KG1 (cell line): ENCODE measurements at regions not wholly inside any gene's neighbourhood (a gene's known extent, or its start where the extent isn't known, plus 50 kb on each side); places are given as distances from the start of the nearest gene placed in this dataset.

ENCODE experiments used
- DNase-seq: peaks from one replicate; lab custom pipeline; 2025; lab: John Stamatoyannopoulos, UW

GRCh38 chr4:24244663-24245490 is 339.5 kb downstream of the DHX15 start:
- no peak for DNase-seq

- no peak for DNase-seq
These were observed 340.7 kb downstream of the DHX15 start for GRCh38 chr4:24243641-24244040.

DNA sequence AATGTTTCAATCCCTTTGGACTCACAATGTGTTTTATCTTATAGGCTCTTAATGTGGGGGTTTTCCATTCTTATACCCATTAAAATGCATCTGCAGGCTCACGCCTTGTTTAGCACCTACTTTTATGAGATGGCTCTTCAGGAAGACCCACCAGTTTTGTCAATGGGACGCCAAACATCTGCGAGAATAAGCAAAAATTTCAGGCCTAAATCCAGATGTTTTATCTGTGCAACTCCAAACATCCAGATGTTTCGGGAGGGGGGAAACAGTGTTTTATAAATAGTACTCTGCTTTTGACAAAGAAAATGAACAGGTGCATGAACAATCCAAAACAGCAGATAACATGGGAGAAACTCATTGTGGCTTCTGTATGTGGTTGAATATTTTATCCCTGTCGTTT is 342.8 kb downstream of the DHX15 start:
- DNase-seq: no peak

- DNase-seq: no peak
These were observed 343.7 kb downstream of the DHX15 start for GRCh38 chr4:24240655-24241054.

DNA sequence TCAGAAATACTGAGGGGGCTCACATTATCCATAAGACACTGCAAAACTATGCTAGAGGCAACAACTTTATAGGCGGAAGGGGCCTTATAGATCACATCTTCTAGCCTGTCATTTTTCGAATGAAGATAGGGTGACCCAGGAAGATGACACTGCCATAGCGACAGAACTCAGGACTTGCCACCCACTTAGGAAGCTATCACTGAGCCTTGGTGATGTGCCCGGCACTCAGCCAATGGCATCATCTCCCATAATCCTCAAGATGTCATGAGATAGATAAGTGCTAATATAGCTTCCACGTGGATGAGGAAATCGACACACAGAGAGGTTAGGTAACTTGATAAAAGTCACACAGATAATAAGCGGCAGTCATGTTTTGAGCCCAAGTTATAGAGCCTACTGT is 346.6 kb downstream of the DHX15 start:
- DNase-seq: no peak

DNA sequence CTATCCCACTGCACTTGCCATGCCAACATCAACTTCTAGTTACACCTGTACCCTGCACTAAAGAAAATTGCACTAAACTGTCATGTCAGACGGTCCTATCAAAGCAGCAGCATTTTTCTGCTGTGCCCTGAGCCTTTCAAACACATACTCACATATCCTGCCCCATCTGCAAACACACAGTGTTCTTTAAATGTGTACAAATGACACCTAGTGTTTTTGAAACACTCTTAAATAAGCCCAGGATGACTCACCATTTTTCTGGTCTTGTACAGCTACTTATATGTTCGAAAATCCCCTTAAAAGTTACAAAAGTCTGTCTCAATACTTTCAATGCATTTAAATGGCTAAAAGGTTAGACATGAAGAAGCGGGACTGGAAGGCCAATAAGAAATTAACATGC is 346.7 kb upstream of the PPARGC1A start:
- DNase-seq: no peak

GRCh38 chr4:24236120-24236519 is 346.3 kb upstream of the PPARGC1A start:
- DNase-seq: no peak

DNA sequence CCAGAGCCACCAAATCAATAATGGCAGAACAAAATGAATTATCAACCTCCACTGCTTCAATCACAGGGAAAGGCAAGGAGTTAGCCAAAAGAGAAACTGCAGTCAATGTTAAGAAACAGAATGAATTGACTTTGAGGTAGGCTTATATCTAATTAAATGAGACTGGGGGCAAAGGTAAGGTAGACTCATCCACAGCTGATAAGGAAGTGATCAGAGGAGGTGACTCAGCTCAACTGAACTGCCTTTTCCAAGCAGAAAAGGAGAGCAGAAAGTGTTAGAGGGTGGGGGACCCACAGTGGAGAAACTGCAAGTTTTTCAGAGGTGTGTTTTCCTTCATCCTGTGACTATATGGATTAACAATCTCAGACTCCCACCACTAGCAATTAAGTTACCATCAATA is 345.8 kb upstream of the PPARGC1A start:
- no peak for DNase-seq

- DNase-seq: no peak
These were observed 344.5 kb upstream of the PPARGC1A start for GRCh38 chr4:24234288-24234848.

DNA sequence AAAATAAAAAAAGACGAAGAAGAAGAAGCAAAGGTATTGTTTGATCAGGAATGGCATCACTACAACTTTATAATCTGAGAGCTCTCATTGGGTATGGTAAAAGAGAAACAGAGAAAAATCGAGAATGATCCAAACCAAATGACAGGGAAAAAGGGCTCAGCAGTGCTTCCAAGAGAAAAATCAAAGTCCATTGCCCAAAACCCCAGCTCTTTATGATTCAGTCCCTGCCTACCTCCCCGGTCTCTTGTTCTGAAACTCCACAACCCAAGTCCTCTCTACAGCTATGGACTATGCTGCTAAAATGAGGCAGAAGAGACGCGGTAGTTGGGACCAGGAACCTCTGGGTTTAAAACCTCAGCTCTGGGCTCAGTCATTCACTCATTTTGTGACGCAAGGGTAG is 341.1 kb upstream of the PPARGC1A start:
- no peak for DNase-seq

- no peak for DNase-seq
These were observed 340.1 kb upstream of the PPARGC1A start for GRCh38 chr4:24229978-24230377.

DNA sequence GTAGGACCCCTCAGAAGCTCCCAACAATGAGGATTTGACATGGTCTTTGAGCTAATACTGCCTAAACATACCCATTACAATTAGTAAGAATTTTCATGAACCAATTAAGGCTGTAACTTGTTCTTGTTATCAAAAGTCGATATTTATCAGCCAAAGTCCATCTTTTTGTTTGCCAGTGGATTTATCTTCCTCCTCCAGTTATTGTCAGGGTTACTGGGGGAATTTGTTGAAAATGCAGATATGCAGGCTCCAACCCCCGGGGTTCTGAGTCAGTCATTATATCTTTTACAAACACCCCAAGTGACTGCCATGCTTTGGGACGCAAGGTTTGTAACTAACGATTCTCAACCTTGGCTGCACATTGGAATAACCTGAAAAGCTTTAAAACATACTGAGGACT is 338.8 kb upstream of the PPARGC1A start:
- DNase-seq: no peak

DNA sequence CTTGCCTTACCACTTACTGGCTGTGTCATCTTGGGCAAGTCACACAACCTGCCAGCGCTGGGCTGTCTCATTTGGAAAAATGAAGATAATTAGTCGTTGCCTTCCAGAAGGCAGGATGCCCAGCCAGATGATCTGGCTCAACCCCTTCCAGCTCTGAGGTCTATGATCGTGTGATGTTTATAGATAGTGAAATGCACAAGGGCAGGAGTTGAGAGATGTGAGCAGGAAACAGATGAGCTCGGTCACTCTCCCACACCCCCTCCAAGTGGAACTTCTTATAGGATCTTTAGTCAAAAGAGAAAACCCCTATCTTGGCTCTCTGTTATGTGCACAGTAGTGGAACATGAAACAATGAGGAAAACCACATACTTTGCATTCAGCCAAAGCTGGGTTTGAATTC is 336.8 kb upstream of the PPARGC1A start:
- no peak for DNase-seq

GRCh38 chr4:24226023-24226422 is 336.2 kb upstream of the PPARGC1A start:
- DNase-seq: no peak

- DNase-seq: no peak
These were observed 334.6 kb upstream of the PPARGC1A start for GRCh38 chr4:24224446-24224845.

DNA sequence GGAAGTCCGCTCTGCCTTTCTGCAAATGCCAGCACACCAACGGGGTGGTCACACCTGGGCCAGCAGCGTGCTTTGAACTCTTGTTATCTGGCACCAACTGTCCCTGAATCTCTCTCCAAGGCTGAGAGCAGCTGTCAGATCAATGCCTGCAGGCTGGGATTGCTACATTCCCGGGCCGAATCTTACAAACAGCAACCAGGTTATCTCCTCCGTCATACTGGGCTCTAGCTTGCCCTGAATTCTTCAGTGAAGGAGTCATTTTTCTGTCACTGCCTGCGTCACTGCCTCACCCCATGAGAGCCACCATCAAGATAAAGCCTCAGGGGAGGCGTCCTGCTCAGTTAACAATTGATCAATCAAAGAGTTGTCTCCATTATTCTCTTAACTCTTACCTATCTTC is 329.4 kb upstream of the PPARGC1A start:
- no peak for DNase-seq

DNA sequence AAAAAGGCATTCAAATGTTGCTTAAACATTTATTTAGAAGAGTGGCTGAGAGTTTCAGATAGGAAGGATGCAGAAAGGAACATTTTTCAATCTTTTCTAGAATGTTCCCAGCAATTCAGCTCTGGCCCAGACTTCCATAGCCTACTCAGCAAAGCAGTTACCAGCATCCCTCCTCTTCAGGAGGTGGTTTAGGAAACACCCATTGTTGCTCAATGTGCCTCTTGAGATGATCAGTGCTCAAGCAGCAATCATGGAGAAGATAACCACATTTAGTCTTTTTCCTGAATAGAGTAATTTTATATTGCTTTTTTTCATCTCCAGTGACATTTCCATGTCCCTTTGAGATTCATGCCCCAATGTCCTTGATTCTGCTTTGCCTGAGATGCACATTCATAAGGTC is 328.7 kb upstream of the PPARGC1A start:
- DNase-seq: no peak

GRCh38 chr4:24214796-24215195 is 324.9 kb upstream of the PPARGC1A start:
- DNase-seq: no peak

GRCh38 chr4:24213961-24214360 is 324.1 kb upstream of the PPARGC1A start:
- no peak for DNase-seq

- DNase-seq: no peak
These were observed 322.8 kb upstream of the PPARGC1A start for GRCh38 chr4:24212642-24213041.

DNA sequence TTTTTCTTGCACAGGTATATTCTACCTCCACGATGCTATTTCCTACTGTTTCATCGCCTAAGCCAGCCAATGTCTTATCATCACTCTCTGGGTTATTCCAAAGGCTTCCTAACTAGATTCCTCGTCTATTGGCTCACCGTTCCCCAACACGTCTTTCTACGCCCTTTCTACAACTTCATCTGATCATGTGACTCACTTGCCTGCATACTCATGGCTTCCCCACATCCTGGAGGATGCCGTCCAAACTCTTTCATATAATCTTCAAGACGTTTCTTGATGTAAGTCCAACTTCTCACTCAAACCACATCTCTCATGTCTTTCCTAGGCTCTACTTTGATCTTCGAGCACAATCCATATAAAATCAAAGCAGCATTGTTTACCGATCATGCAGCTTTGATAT is 322.0 kb upstream of the PPARGC1A start:
- DNase-seq: no peak

- no peak for DNase-seq
These were observed 320.6 kb upstream of the PPARGC1A start for GRCh38 chr4:24210332-24210902.

DNA sequence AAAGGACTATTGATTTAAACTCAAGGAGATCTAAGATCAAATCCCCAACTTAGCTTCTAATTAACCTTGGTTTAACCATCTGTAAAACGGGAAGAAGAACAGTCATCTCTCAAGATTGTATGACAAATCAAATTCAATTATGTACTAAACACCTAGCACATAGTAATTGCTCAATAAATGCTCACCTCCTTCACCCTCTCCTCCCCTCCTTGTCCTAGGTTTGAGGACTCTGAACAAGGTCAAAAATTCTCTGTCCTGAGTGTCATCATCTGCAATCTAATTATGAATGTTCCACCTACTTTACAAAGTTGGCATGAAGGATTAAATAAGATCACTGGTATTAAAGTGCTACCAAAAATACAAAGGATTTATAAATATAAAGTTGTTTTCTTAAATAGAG is 320.1 kb upstream of the PPARGC1A start:
- no peak for DNase-seq

GRCh38 chr4:24209131-24209530 is 319.3 kb upstream of the PPARGC1A start:
- no peak for DNase-seq
